ENCODE measurements at regions not wholly inside any gene's neighbourhood (a gene's known extent, or its start where the extent isn't known, plus 50 kb on each side); places are given as distances from the start of the nearest gene placed in this dataset.
"Not testable (repeated sequence)": the region's sequence is repeated elsewhere in the genome, so short reads cannot be mapped to it uniquely, and the experiment has no call there.

- not testable (repeated sequence) for DNase-seq (ENCODE audit: low read depth, low spot score)
Measured at GRCh38 chr10:78681986-78682385, 386.8 kb upstream of the ZMIZ1 start.

- no peak for DNase-seq (ENCODE audit: low read depth, low spot score)
Measured at GRCh38 chr10:78684947-78685346, 383.8 kb upstream of the ZMIZ1 start.

- no peak for DNase-seq (ENCODE audit: low read depth, low spot score)
Measured at GRCh38 chr10:78685466-78686103, 383.2 kb upstream of the ZMIZ1 start.

- DNase-seq (ENCODE audit: low read depth, low spot score), result no peak
Measured at GRCh38 chr10:78686444-78687060, 382.2 kb upstream of the ZMIZ1 start.

GRCh38 chr10:78687626-78688025 is 381.1 kb upstream of the ZMIZ1 start:
- DNase-seq (ENCODE audit: low read depth, low spot score), result no peak

GRCh38 chr10:78688230-78688900 is 380.4 kb upstream of the ZMIZ1 start:
- DNase-seq (ENCODE audit: low read depth, low spot score), result no peak

- no peak for DNase-seq (ENCODE audit: low read depth, low spot score)
Measured at GRCh38 chr10:78688901-78689583, 379.7 kb upstream of the ZMIZ1 start.

GRCh38 chr10:78689584-78689935 is 379.2 kb upstream of the ZMIZ1 start:
- no peak for DNase-seq (ENCODE audit: low read depth, low spot score)

- DNase-seq (ENCODE audit: low read depth, low spot score), result no peak
Measured at GRCh38 chr10:78690354-78691111, 378.2 kb upstream of the ZMIZ1 start.

GRCh38 chr10:78691301-78692030 is 377.3 kb upstream of the ZMIZ1 start:
- no peak for DNase-seq (ENCODE audit: low read depth, low spot score)

GRCh38 chr10:78692071-78692470 is 376.7 kb upstream of the ZMIZ1 start:
- DNase-seq (ENCODE audit: low read depth, low spot score), result no peak

- DNase-seq (ENCODE audit: low read depth, low spot score), result no peak
Measured at GRCh38 chr10:78695846-78696245, 372.9 kb upstream of the ZMIZ1 start.

- DNase-seq (ENCODE audit: low read depth, low spot score), result no peak
Measured at GRCh38 chr10:78696791-78697395, 371.9 kb upstream of the ZMIZ1 start.

- DNase-seq (ENCODE audit: low read depth, low spot score), result no peak
Measured at GRCh38 chr10:78699971-78700370, 368.8 kb upstream of the ZMIZ1 start.

GRCh38 chr10:78700413-78700812 is 368.4 kb upstream of the ZMIZ1 start:
- no peak for DNase-seq (ENCODE audit: low read depth, low spot score)

- no peak for DNase-seq (ENCODE audit: low read depth, low spot score)
Measured at GRCh38 chr10:78700816-78701520, 367.8 kb upstream of the ZMIZ1 start.

- DNase-seq (ENCODE audit: low read depth, low spot score), result no peak
Measured at GRCh38 chr10:78702186-78702585, 366.6 kb upstream of the ZMIZ1 start.

GRCh38 chr10:78702876-78703275 is 365.9 kb upstream of the ZMIZ1 start:
- DNase-seq (ENCODE audit: low read depth, low spot score), result no peak

GRCh38 chr10:78703593-78703992 is 365.2 kb upstream of the ZMIZ1 start:
- DNase-seq (ENCODE audit: low read depth, low spot score), result no peak

- no peak for DNase-seq (ENCODE audit: low read depth, low spot score)
Measured at GRCh38 chr10:78706256-78706655, 362.5 kb upstream of the ZMIZ1 start.
